PC-9 (cell line): ENCODE measurements at regions not wholly inside any gene's neighbourhood (a gene's known extent, or its start where the extent isn't known, plus 50 kb on each side); places are given as distances from the start of the nearest gene placed in this dataset.

Experiments
- BruUV-seq: library from RNA; stranded (reverse); fragments of 400-500 nt; replicated peaks from 2 replicates; lab custom pipeline; 2021; lab: Mats Ljungman, UMichigan
- CTCF ChIA-PET: fragments of 300-600 bp; sonication (Branson Sonifier 250); formaldehyde crosslinking; loops from one replicate; lab custom pipeline; 2022; ENCODE audit warnings: antibody characterized with exemption; lab: Charles Lee
- POLR2A ChIA-PET: fragments of 300-600 bp; sonication (Branson Sonifier 250); formaldehyde crosslinking; loops from one replicate; lab custom pipeline; 2022; ENCODE audit warnings: antibody characterized with exemption; ENCODE audit not compliant: unreplicated experiment; lab: Charles Lee
- DNase-seq, 2 experiments: peaks; one replicate each; pipeline versions ENCODE4 v3.0.0 to v3.0.0-alpha.2; 2015 to 2022; ENCODE audit warnings: mixed read lengths in 1 of 2
- H2AFZ ChIP-seq: fragments of 200-600 bp; sonication (generic); 2 replicates; pipeline ENCODE4 v1.8.1; 2017; ENCODE audit warnings: antibody characterized with exemption
- H3F3A ChIP-seq: fragments of 200-600 bp; sonication (generic); 2 replicates; pipeline ENCODE4 v1.8.1; 2017; ENCODE audit warnings: antibody characterized with exemption, mild to moderate bottlenecking, low read depth; ENCODE audit not compliant: insufficient read depth
- H3K27ac ChIP-seq: fragments of 200-600 bp; sonication (generic); 2 replicates; pipeline ENCODE4 v1.6.1; 2016; ENCODE audit warnings: mixed run types
- H3K27me3 ChIP-seq: fragments of 200-600 bp; sonication (generic); 2 replicates; pipeline ENCODE4 v1.6.1; 2016; ENCODE audit warnings: low read depth, mixed run types; ENCODE audit not compliant: insufficient read depth
- H3K36me3 ChIP-seq: fragments of 200-600 bp; sonication (generic); 2 replicates; pipeline ENCODE4 v1.6.1; 2016; ENCODE audit warnings: low read depth, mixed run types
- H3K4me1 ChIP-seq: fragments of 200-600 bp; sonication (generic); replicated peaks from 2 replicates; pipeline ENCODE4 v1.6.1; 2016; ENCODE audit warnings: mixed run types; ENCODE audit not compliant: insufficient read depth
- H3K4me2 ChIP-seq: fragments of 200-600 bp; sonication (generic); 2 replicates; pipeline ENCODE4 v1.6.1; 2017; ENCODE audit warnings: mixed run types
- H3K4me3 ChIP-seq: fragments of 200-600 bp; sonication (generic); 2 replicates; pipeline ENCODE4 v1.6.1; 2016; ENCODE audit warnings: mixed run types
- H3K79me2 ChIP-seq: fragments of 200-600 bp; sonication (generic); 2 replicates; pipeline ENCODE4 v1.6.1; 2017; ENCODE audit warnings: low read depth, mixed run types
- H3K9me2 ChIP-seq: fragments of 200-600 bp; sonication (generic); 2 replicates; pipeline ENCODE4 v1.8.1; 2017; ENCODE audit warnings: mild to moderate bottlenecking; ENCODE audit not compliant: insufficient read depth
- H3K9me3 ChIP-seq: fragments of 200-600 bp; sonication (generic); 2 replicates; pipeline ENCODE4 v1.8.1; 2016; ENCODE audit warnings: low read depth; ENCODE audit not compliant: insufficient read depth
- H4K20me1 ChIP-seq: fragments of 200-600 bp; sonication (generic); 2 replicates; pipeline ENCODE4 v1.8.1; 2017; ENCODE audit not compliant: insufficient read depth
- CTCF ChIP-seq: fragments of 200-600 bp; sonication (generic); conservative IDR thresholded peaks from 2 replicates; pipeline ENCODE4 v1.6.1; 2017; ENCODE audit warnings: mixed run types, antibody characterized with exemption, mild to moderate bottlenecking, moderate library complexity
- EZH2 ChIP-seq: fragments of 200-600 bp; sonication (generic); IDR thresholded peaks from 2 replicates; pipeline ENCODE4 v1.8.0; 2017; ENCODE audit warnings: antibody characterized with exemption, low read depth
- intact Hi-C: fragments of 100-400 bp; cut with micrococcal nuclease; formaldehyde crosslinking; loops from one replicate; pipeline ENCODE4 v1.10.0; 2022; ENCODE audit not compliant: unreplicated experiment

DNA sequence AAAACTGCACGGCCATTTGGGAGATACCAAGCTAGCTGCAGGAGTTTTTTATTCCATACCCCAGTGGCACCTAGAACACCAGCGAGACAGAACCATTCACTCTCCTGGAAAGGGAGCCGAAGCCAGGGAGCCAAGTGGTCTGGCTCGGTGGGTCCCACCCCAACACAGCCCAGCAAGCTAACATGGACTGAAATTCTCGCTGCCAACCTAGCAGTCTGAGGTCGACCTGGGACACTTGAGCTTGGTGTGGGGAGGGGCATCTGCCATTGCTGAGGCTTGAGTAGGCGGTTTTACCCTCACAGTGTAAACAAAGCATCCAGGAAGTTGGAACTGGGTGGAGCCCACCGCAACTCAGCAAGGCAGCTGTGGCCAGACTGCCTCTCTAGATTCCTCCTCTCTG is 108.9 kb upstream of the CHD1 start:
- intact Hi-C loops, result loop anchor here (10.0 kb wide), 1 partner anchor 263 kb away; the partner anchor contains the start of gene RGMB
- DNase-seq, result peak; percentile 50 to 63
- Histone ChIP-seq H3K4me3 (no peak overlapping the region), H2AFZ (no peak overlapping the region), H3K36me3 (no peaks in the 10 kb centered on the region), H3K9me3 (no peaks in the 10 kb centered on the region), H3K4me1 (peaks cover 18% of the 10 kb centered on the region; the same call in 1 of the 2 replicates), H4K20me1 (no peaks in the 10 kb centered on the region), H3K79me2 (no peaks in the 10 kb centered on the region), H3F3A (no peaks in the 10 kb centered on the region), H3K27ac (no peak overlapping the region), H3K4me2 (0 out of 2 replicates have a peak overlapping the region, but pooled peaks have one; percentile 15), H3K9me2 (no peaks in the 10 kb centered on the region), H3K27me3 (no peaks in the 10 kb centered on the region)
- BruUV-seq, result no TSS peak
- CTCF ChIA-PET, result no interaction called here
- POLR2A ChIA-PET, result no interaction called here
- TF ChIP-seq CTCF (no peak), EZH2 (no peak)

GRCh38 chr5:99035942-99036341 is 107.1 kb upstream of the CHD1 start:
- ChIA-PET POLR2A (no interaction called here), CTCF (no interaction called here)
- no TSS peak for BruUV-seq
- peaks cover 7% of the 10 kb centered on the region for H3F3A ChIP-seq
- peaks cover 34% of the 10 kb centered on the region for H3K4me1 ChIP-seq
- H3K4me3 ChIP-seq, result no peak overlapping the region
- no peak overlapping the region for H2AFZ ChIP-seq
- intact Hi-C loops, result loop anchor here (10.0 kb wide), 1 partner anchor 261 kb away; the partner anchor contains the start of gene RGMB
- H3K4me2 ChIP-seq, result no peak overlapping the region
- no peak for DNase-seq
- H3K9me3 ChIP-seq, result no peaks in the 10 kb centered on the region
- H3K27me3 ChIP-seq, result no peaks in the 10 kb centered on the region
- no peaks in the 10 kb centered on the region for H3K9me2 ChIP-seq
- no peaks in the 10 kb centered on the region for H4K20me1 ChIP-seq
- no peaks in the 10 kb centered on the region for H3K79me2 ChIP-seq
- no peaks in the 10 kb centered on the region for H3K36me3 ChIP-seq
- no peak overlapping the region for H3K27ac ChIP-seq
- TF ChIP-seq CTCF (no peak), EZH2 (no peak)

DNA sequence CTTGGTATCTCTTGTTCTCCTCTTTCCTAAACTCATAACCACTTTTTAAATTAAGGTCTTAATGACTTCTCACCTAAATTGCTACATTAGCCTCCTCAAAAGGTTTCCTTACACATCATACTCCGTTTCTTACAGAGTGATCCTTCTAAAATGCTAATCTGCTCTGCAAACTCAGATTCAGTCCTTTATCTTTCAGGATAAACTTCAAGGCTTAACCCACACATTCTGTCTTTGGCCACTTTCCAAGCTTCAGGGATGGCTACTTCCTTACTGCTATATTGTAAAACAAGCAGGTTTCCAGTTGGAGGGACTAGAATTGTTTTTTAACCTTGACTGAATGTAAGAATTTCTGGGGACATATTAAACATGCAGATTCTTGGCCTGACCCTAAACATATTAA is 105.5 kb upstream of the CHD1 start:
- H3K27me3 ChIP-seq, result no peaks in the 10 kb centered on the region
- H3K79me2 ChIP-seq, result no peaks in the 10 kb centered on the region
- no peak overlapping the region for H3K4me3 ChIP-seq
- H3K4me2 ChIP-seq, result no peak overlapping the region
- H3K9me3 ChIP-seq, result no peaks in the 10 kb centered on the region
- no peaks in the 10 kb centered on the region for H3K9me2 ChIP-seq
- H3K4me1 ChIP-seq, result peaks cover 40% of the 10 kb centered on the region
- no peak for DNase-seq
- ChIA-PET CTCF (interaction anchor here (0.6 kb wide), 1 partner anchor 117 kb away, joined by 9 read pairs; no protein-coding TSS in a partner anchor), POLR2A (no interaction called here)
- H3K27ac ChIP-seq, result no peak overlapping the region
- no peak for TF ChIP-seq EZH2
- no peak for TF ChIP-seq CTCF
- no peaks in the 10 kb centered on the region for H4K20me1 ChIP-seq
- intact Hi-C loops, result loop anchor here (10.0 kb wide), 1 partner anchor 260 kb away; the partner anchor contains the start of gene RGMB
- H2AFZ ChIP-seq, result no peak overlapping the region
- no peaks in the 10 kb centered on the region for H3K36me3 ChIP-seq
- BruUV-seq, result no TSS peak
- peaks cover 9% of the 10 kb centered on the region for H3F3A ChIP-seq
